Cerebellar cortex (tissue), 1 donor: ENCODE measurements at regions not wholly inside any gene's neighbourhood (a gene's known extent, or its start where the extent isn't known, plus 50 kb on each side); places are given as distances from the start of the nearest gene placed in this dataset.

Source experiments
- DNase-seq: peaks from one replicate; pipeline ENCODE4 v3.0.0-alpha.2; 2015; ENCODE audit warnings: low spot score

- DNase-seq, result no peak
Observed at GRCh38 chr5:59959330-59959729, 65.8 kb upstream of the PDE4D start.

- DNase-seq, result no peak
Observed at GRCh38 chr5:59956130-59956783, 62.7 kb upstream of the PDE4D start.

DNA sequence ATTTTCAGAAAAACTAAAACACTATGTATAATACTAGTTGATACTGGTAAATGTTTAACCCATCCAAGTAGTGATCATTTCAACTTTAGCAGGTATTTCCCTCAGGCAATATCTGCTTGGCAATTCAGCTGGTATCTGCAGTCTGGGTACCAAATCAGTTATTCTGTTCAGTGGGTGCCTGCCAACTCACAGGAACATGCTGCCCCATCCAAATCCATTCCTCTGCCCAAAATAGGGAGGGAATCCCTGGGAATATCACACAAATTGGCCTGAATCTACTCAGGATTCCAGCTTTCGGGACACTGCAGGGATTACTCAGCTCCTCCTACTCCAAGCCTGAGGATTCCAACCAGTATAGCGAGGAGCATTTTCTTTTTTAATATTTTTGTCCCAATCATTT is 61.7 kb upstream of the PDE4D start:
- DNase-seq, result no peak

DNA sequence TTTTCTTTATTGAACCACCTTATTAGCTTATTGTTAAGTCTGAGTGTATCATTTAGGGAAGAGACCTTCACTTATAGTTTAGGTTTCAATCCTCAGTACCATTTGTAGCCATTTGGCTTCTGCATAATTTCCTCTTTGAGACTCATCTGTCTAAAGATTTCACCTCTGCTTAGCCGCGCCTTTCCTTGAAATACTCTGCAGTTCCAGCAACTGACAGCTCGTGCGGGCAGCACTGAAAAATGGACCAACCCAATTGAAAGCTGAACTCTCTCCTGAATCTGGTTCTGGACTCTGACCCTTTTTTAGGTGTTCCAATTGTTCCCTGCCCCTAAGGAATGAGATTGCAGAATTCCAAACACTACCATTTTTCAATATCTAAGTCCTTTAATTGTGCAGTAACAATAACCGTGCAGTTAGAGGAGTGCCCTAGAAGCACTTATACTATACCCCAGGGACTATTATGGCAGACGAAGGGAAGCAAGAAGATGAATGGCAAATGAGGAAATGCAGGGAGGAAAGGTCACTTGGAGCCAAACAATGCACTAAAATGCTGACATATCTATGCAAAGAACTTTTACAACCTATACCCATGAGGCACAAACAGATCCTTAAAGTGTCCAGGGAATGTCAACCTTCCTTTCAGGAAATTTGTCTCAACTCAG is 50.1 kb upstream of the PDE4D start:
- no peak for DNase-seq
